ENCODE measurements at regions not wholly inside any gene's neighbourhood (a gene's known extent, or its start where the extent isn't known, plus 50 kb on each side); places are given as distances from the start of the nearest gene placed in this dataset.

- TF ChIP-seq CTCF (IDR thresholded peaks at IDR 0.05): no peak
- TF ChIP-seq POLR2A (IDR thresholded peaks at IDR 0.05): no peak
These were observed 323.3 kb downstream of the CRPPA start for GRCh38 chr7:16098058-16098457.

Data from thyroid gland (tissue), 4 donors.